ENCODE measurements at regions not wholly inside any gene's neighbourhood (a gene's known extent, or its start where the extent isn't known, plus 50 kb on each side); places are given as distances from the start of the nearest gene placed in this dataset.

- no peaks in the 10 kb centered on the region for H3K36me3 Mint-ChIP-seq
- peaks cover 20% of the 10 kb centered on the region for H3K4me1 Mint-ChIP-seq
- no peaks in the 10 kb centered on the region for H3K27me3 Mint-ChIP-seq
- H3K27ac Mint-ChIP-seq: no peak overlapping the region
- H3K9me3 Mint-ChIP-seq: no peaks in the 10 kb centered on the region
- no peak overlapping the region for H3K4me3 Mint-ChIP-seq
Measured at GRCh38 chr6:158920311-158920905, 79.6 kb downstream of the RSPH3 start.

GRCh38 chr6:158919865-158920264 is 80.1 kb downstream of the RSPH3 start:
- no peaks in the 10 kb centered on the region for H3K36me3 Mint-ChIP-seq
- no peak overlapping the region for H3K27ac Mint-ChIP-seq
- H3K4me1 Mint-ChIP-seq: peaks cover 22% of the 10 kb centered on the region

GRCh38 chr6:158916617-158917016 is 83.4 kb downstream of the RSPH3 start:
- Mint-ChIP-seq H3K27ac (no peak overlapping the region), H3K27me3 (no peaks in the 10 kb centered on the region), H3K4me1 (peaks cover 37% of the 10 kb centered on the region), H3K4me3 (no peak overlapping the region), H3K9me3 (no peaks in the 10 kb centered on the region), H3K36me3 (no peaks in the 10 kb centered on the region)

More at GRCh38 chr6:158919865-158920264, 80.1 kb downstream of the RSPH3 start:
- H3K4me3 Mint-ChIP-seq: no peak overlapping the region
- H3K9me3 Mint-ChIP-seq: no peaks in the 10 kb centered on the region
- no peaks in the 10 kb centered on the region for H3K27me3 Mint-ChIP-seq

GRCh38 chr6:158914923-158915322 is 85.1 kb downstream of the RSPH3 start:
- Mint-ChIP-seq H3K36me3 (no peaks in the 10 kb centered on the region), H3K27me3 (no peaks in the 10 kb centered on the region), H3K4me3 (no peak overlapping the region), H3K9me3 (no peaks in the 10 kb centered on the region), H3K4me1 (peaks cover 50% of the 10 kb centered on the region), H3K27ac (no peak overlapping the region)

GRCh38 chr6:158913580-158913979 is 86.4 kb downstream of the RSPH3 start:
- Mint-ChIP-seq H3K9me3 (no peaks in the 10 kb centered on the region), H3K27me3 (no peaks in the 10 kb centered on the region), H3K27ac (no peak overlapping the region), H3K4me1 (peaks cover 52% of the 10 kb centered on the region), H3K36me3 (no peaks in the 10 kb centered on the region), H3K4me3 (no peak overlapping the region)

- Mint-ChIP-seq H3K9me3 (no peaks in the 10 kb centered on the region), H3K4me3 (no peak overlapping the region), H3K27me3 (no peaks in the 10 kb centered on the region), H3K36me3 (no peaks in the 10 kb centered on the region), H3K4me1 (peaks cover 46% of the 10 kb centered on the region), H3K27ac (no peak overlapping the region)
Measured at GRCh38 chr6:158912655-158913054, 87.3 kb downstream of the RSPH3 start.

- H3K4me3 Mint-ChIP-seq: peak overlapping the region; percentile 31
- H3K27me3 Mint-ChIP-seq: no peaks in the 10 kb centered on the region
- peaks cover 3% of the 10 kb centered on the region for H3K36me3 Mint-ChIP-seq
- H3K4me1 Mint-ChIP-seq: peaks cover 39% of the 10 kb centered on the region
- H3K9me3 Mint-ChIP-seq: peaks cover 6% of the 10 kb centered on the region
- H3K27ac Mint-ChIP-seq: peak overlapping the region; percentile 8
Measured at GRCh38 chr6:158911746-158912480, 88.1 kb downstream of the RSPH3 start.

GRCh38 chr6:158910484-158911440 is 89.2 kb downstream of the RSPH3 start:
- H3K4me1 Mint-ChIP-seq: peaks cover 36% of the 10 kb centered on the region
- peak overlapping the region; percentile 73 for H3K4me3 Mint-ChIP-seq
- H3K27me3 Mint-ChIP-seq: no peaks in the 10 kb centered on the region
- H3K27ac Mint-ChIP-seq: no peak overlapping the region
- peaks cover 14% of the 10 kb centered on the region for H3K9me3 Mint-ChIP-seq
- peaks cover 7% of the 10 kb centered on the region for H3K36me3 Mint-ChIP-seq

GRCh38 chr6:158909938-158910337 is 90.1 kb downstream of the RSPH3 start:
- Mint-ChIP-seq H3K27me3 (no peaks in the 10 kb centered on the region), H3K36me3 (peaks cover 12% of the 10 kb centered on the region)

GRCh38 chr6:158908606-158909005 is 89.4 kb upstream of the EZR start:
- Mint-ChIP-seq H3K27ac (no peak overlapping the region), H3K4me3 (no peak overlapping the region), H3K4me1 (peaks cover 32% of the 10 kb centered on the region), H3K27me3 (no peaks in the 10 kb centered on the region), H3K36me3 (peaks cover 15% of the 10 kb centered on the region), H3K9me3 (peaks cover 25% of the 10 kb centered on the region)

More at GRCh38 chr6:158909938-158910337, 90.1 kb downstream of the RSPH3 start:
- Mint-ChIP-seq H3K4me3 (peak overlapping the region; percentile 3), H3K27ac (no peak overlapping the region), H3K4me1 (peaks cover 35% of the 10 kb centered on the region), H3K9me3 (peaks cover 21% of the 10 kb centered on the region)

GRCh38 chr6:158907931-158908330 is 88.8 kb upstream of the EZR start:
- H3K9me3 Mint-ChIP-seq: peaks cover 25% of the 10 kb centered on the region
- peaks cover 32% of the 10 kb centered on the region for H3K4me1 Mint-ChIP-seq
- H3K27ac Mint-ChIP-seq: no peak overlapping the region
- no peaks in the 10 kb centered on the region for H3K27me3 Mint-ChIP-seq
- peaks cover 15% of the 10 kb centered on the region for H3K36me3 Mint-ChIP-seq
- no peak overlapping the region for H3K4me3 Mint-ChIP-seq

- peaks cover 15% of the 10 kb centered on the region for H3K36me3 Mint-ChIP-seq
- no peak overlapping the region for H3K27ac Mint-ChIP-seq
- peaks cover 22% of the 10 kb centered on the region for H3K4me1 Mint-ChIP-seq
- H3K9me3 Mint-ChIP-seq: peaks cover 25% of the 10 kb centered on the region
- no peaks in the 10 kb centered on the region for H3K27me3 Mint-ChIP-seq
- H3K4me3 Mint-ChIP-seq: no peak overlapping the region
Measured at GRCh38 chr6:158906926-158907325, 87.8 kb upstream of the EZR start.

- no peak overlapping the region for H3K27ac Mint-ChIP-seq
- no peaks in the 10 kb centered on the region for H3K27me3 Mint-ChIP-seq
- peaks cover 25% of the 10 kb centered on the region for H3K9me3 Mint-ChIP-seq
- H3K4me3 Mint-ChIP-seq: no peak overlapping the region
- H3K4me1 Mint-ChIP-seq: peaks cover 6% of the 10 kb centered on the region
- H3K36me3 Mint-ChIP-seq: peaks cover 15% of the 10 kb centered on the region
Measured at GRCh38 chr6:158905277-158905676, 86.1 kb upstream of the EZR start.

GRCh38 chr6:158903801-158904200 is 84.6 kb upstream of the EZR start:
- no peak overlapping the region for H3K4me3 Mint-ChIP-seq
- peaks cover 15% of the 10 kb centered on the region for H3K36me3 Mint-ChIP-seq
- H3K27ac Mint-ChIP-seq: no peak overlapping the region
- H3K27me3 Mint-ChIP-seq: no peaks in the 10 kb centered on the region
- H3K9me3 Mint-ChIP-seq: peaks cover 25% of the 10 kb centered on the region
- no peaks in the 10 kb centered on the region for H3K4me1 Mint-ChIP-seq

GRCh38 chr6:158900663-158901312 is 81.6 kb upstream of the EZR start:
- H3K27me3 Mint-ChIP-seq: no peaks in the 10 kb centered on the region
- no peaks in the 10 kb centered on the region for H3K4me1 Mint-ChIP-seq
- no peak overlapping the region for H3K4me3 Mint-ChIP-seq
- no peak overlapping the region for H3K27ac Mint-ChIP-seq
- H3K36me3 Mint-ChIP-seq: peaks cover 8% of the 10 kb centered on the region
- peaks cover 11% of the 10 kb centered on the region for H3K9me3 Mint-ChIP-seq
